ENCODE measurements at regions not wholly inside any gene's neighbourhood (a gene's known extent, or its start where the extent isn't known, plus 50 kb on each side); places are given as distances from the start of the nearest gene placed in this dataset.

DNA sequence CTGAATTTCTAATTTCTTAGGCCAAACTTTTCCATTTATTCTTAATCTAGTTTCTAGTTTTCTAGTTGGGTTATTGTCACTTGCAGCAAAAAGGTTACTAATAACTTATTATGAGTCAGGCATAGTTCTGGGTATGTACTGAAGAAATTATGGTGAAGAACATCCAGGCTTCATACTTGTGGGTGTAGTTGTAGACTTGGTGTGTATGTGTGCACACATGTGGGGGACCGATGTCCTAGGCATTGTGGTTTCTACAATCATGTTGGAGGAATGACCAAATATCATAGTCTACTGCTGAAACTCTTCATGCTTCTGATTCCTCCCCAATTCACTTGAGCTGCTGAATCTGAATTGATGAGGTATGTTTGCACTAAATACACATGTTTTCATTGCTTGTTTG is 141.2 kb downstream of the PMAIP1 start:
- H3K4me1 ChIP-seq (ENCODE audit: control insufficient read depth, insufficient read depth, low read length) = no peaks in the 10 kb centered on the region
- ChIA-PET POLR2A (interaction anchor here (1.2 kb wide), 1 partner anchor 140 kb away, joined by 3 read pairs; no protein-coding TSS in a partner anchor), CTCF (interaction anchor here (0.6 kb wide), 1 partner anchor 39 kb away, joined by 4 read pairs; no protein-coding TSS in a partner anchor)
- no peaks in the 10 kb centered on the region; the same call in 1 of the 2 replicates for H3K9me3 ChIP-seq (ENCODE audit: control insufficient read depth, insufficient read depth, low read depth, low read length)
- H3K4me3 ChIP-seq (ENCODE audit: low read depth, low read length) = no peak overlapping the region
- H3K36me3 ChIP-seq (ENCODE audit: control insufficient read depth in 2 of 2, insufficient read depth in 1 of 2, low read length in 2 of 2) = no peaks in the 10 kb centered on the region
- TF ChIP-seq ZNF391 (tag by site-specific recombination; IDR thresholded peaks at IDR 0.05; ENCODE audit: borderline replicate concordance, low read depth) = no peak
- TF ChIP-seq ZNF791 (tag by site-specific recombination; IDR thresholded peaks at IDR 0.05) = no peak
- TF ChIP-seq ZNF626 (tag by site-specific recombination; IDR thresholded peaks at IDR 0.05) = no peak
- TF ChIP-seq, protein P1, sequence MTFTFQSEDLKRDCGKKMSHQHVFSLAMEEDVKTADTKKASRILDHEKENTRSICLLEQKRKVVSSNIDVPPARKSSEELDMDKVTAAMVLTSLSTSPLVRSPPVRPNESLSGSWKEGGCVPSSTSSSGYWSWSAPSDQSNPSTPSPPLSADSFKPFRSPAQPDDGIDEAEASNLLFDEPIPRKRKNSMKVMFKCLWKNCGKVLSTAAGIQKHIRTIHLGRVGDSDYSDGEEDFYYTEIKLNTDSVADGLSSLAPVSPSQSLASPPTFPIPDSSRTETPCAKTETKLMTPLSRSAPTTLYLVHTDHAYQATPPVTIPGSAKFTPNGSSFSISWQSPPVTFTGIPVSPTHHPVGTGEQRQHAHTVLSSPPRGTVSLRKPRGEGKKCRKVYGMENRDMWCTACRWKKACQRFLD (tag by site-specific recombination; IDR thresholded peaks at IDR 0.05) = no peak
- no peak for TF ChIP-seq ZBTB10 (tag by site-specific recombination; IDR thresholded peaks at IDR 0.05)
- no peak for TF ChIP-seq ZNF221 (tag by site-specific recombination; IDR thresholded peaks at IDR 0.05; ENCODE audit: borderline replicate concordance)
- no peak for TF ChIP-seq ZNF18 (tag by site-specific recombination; IDR thresholded peaks at IDR 0.05)
- no peak for TF ChIP-seq OSR2 (tag by site-specific recombination; IDR thresholded peaks at IDR 0.05)
- no peak overlapping the region for H3K27ac ChIP-seq (ENCODE audit: extremely low read depth, low read depth, low read length)

- no peak overlapping the region for H3K4me3 ChIP-seq (ENCODE audit: low read depth, low read length)
- H3K36me3 ChIP-seq (ENCODE audit: control insufficient read depth in 2 of 2, insufficient read depth in 1 of 2, low read length in 2 of 2) = no peaks in the 10 kb centered on the region
- no peak for TF ChIP-seq ZNF302 (tag by site-specific recombination; IDR thresholded peaks at IDR 0.05; ENCODE audit: low read depth)
- no peak for TF ChIP-seq HIC1 (tag by site-specific recombination; IDR thresholded peaks at IDR 0.05)
- no peak for TF ChIP-seq ZNF280D (tag by site-specific recombination; IDR thresholded peaks at IDR 0.05)
- TF ChIP-seq ZNF521 (tag by site-specific recombination; IDR thresholded peaks at IDR 0.05) = no peak
- no peak for TF ChIP-seq ZNF624 (tag by site-specific recombination; IDR thresholded peaks at IDR 0.05)
- no peak for TF ChIP-seq KLF17 (tag by site-specific recombination; IDR thresholded peaks at IDR 0.05)
- TF ChIP-seq, protein P2, sequence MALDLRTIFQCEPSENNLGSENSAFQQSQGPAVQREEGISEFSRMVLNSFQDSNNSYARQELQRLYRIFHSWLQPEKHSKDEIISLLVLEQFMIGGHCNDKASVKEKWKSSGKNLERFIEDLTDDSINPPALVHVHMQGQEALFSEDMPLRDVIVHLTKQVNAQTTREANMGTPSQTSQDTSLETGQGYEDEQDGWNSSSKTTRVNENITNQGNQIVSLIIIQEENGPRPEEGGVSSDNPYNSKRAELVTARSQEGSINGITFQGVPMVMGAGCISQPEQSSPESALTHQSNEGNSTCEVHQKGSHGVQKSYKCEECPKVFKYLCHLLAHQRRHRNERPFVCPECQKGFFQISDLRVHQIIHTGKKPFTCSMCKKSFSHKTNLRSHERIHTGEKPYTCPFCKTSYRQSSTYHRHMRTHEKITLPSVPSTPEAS (tag by site-specific recombination; IDR thresholded peaks at IDR 0.05) = no peak
- no peak for TF ChIP-seq ZNF132 (tag by site-specific recombination; IDR thresholded peaks at IDR 0.05; ENCODE audit: borderline replicate concordance)
- TF ChIP-seq ZNF157 (tag by site-specific recombination; IDR thresholded peaks at IDR 0.05) = no peak
- no peak for TF ChIP-seq ZNF391 (tag by site-specific recombination; IDR thresholded peaks at IDR 0.05; ENCODE audit: borderline replicate concordance, low read depth)
- no peak for TF ChIP-seq ZNF211 (tag by site-specific recombination; IDR thresholded peaks at IDR 0.05; ENCODE audit: low read depth)
- TF ChIP-seq ZNF266 (tag by site-specific recombination; IDR thresholded peaks at IDR 0.05; ENCODE audit: low read depth) = no peak
- H3K27ac ChIP-seq (ENCODE audit: extremely low read depth, low read depth, low read length) = no peak overlapping the region
- POLR2A ChIA-PET = no interaction called here
- CTCF ChIA-PET = no interaction called here
- no peaks in the 10 kb centered on the region; the same call in 1 of the 2 replicates for H3K9me3 ChIP-seq (ENCODE audit: control insufficient read depth, insufficient read depth, low read depth, low read length)
- H3K4me1 ChIP-seq (ENCODE audit: control insufficient read depth, insufficient read depth, low read length) = no peaks in the 10 kb centered on the region
These were observed 138.9 kb downstream of the PMAIP1 start for GRCh38 chr18:60038731-60039130.

All from HEK293 (cell line).